Chondrocyte (in vitro differentiated cells): ENCODE measurements at regions not wholly inside any gene's neighbourhood (a gene's known extent, or its start where the extent isn't known, plus 50 kb on each side); places are given as distances from the start of the nearest gene placed in this dataset.

Experiments used
- DNase-seq: peaks from one replicate; pipeline ENCODE4 v3.0.0; 2021; ENCODE audit warnings: mixed read lengths, low spot score
- H3K27ac Mint-ChIP-seq: one replicate; pipeline ENCODE4 v1.8.0; 2021; ENCODE audit warnings: mild to moderate bottlenecking, moderate library complexity, mixed read lengths; ENCODE audit not compliant: unreplicated experiment
- H3K27me3 Mint-ChIP-seq: 2 replicates; pipeline ENCODE4 v1.8.0; 2021; ENCODE audit warnings: low read depth, mixed read lengths
- H3K36me3 Mint-ChIP-seq: 2 replicates; pipeline ENCODE4 v1.8.0; 2021; ENCODE audit warnings: low read depth, mixed read lengths
- H3K4me1 Mint-ChIP-seq: 2 replicates; pipeline ENCODE4 v1.8.0; 2021; ENCODE audit warnings: low read depth, mild to moderate bottlenecking, mixed read lengths
- H3K4me3 Mint-ChIP-seq: one replicate; pipeline ENCODE4 v1.8.0; 2021; ENCODE audit warnings: mild to moderate bottlenecking, moderate library complexity, mixed read lengths; ENCODE audit not compliant: unreplicated experiment
- H3K9me3 Mint-ChIP-seq: 2 replicates; pipeline ENCODE4 v1.8.0; 2021; ENCODE audit warnings: low read depth, mixed read lengths
- TF ChIP-seq, protein P1 (sequence below): fragments of 200-600 bp; sonication (generic); IDR thresholded peaks from 2 replicates; pipeline ENCODE4 v1.5.0; 2021; ENCODE audit warnings: antibody characterized with exemption, mild to moderate bottlenecking, moderate library complexity

DNA sequence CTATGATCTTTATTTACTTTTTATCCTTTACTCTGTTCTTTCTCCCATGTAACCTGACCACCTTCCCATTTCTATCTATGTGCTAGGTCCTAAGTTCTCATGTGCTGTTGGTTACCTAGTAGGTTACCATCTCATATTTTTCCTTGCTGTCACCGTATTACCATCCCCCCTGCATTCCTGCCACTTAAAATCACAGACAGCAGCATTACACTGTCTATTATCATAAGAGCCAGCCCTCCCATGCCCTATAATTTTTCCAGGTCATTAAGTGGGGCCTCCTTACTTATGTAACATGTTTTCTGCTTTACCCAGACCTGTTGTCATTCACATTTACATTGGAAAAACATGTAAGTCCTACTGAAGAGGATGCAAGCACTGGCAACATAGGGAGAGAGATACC lies 202.9 kb downstream of the HS3ST3A1 start:
- TF ChIP-seq, protein P1, sequence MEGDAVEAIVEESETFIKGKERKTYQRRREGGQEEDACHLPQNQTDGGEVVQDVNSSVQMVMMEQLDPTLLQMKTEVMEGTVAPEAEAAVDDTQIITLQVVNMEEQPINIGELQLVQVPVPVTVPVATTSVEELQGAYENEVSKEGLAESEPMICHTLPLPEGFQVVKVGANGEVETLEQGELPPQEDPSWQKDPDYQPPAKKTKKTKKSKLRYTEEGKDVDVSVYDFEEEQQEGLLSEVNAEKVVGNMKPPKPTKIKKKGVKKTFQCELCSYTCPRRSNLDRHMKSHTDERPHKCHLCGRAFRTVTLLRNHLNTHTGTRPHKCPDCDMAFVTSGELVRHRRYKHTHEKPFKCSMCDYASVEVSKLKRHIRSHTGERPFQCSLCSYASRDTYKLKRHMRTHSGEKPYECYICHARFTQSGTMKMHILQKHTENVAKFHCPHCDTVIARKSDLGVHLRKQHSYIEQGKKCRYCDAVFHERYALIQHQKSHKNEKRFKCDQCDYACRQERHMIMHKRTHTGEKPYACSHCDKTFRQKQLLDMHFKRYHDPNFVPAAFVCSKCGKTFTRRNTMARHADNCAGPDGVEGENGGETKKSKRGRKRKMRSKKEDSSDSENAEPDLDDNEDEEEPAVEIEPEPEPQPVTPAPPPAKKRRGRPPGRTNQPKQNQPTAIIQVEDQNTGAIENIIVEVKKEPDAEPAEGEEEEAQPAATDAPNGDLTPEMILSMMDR: no peak
- Mint-ChIP-seq H3K27me3 (no peaks in the 10 kb centered on the region), H3K4me1 (peaks cover 19% of the 10 kb centered on the region), H3K4me3 (no peak overlapping the region), H3K27ac (no peak overlapping the region), H3K9me3 (no peaks in the 10 kb centered on the region), H3K36me3 (no peaks in the 10 kb centered on the region)
- no peak for DNase-seq

DNA sequence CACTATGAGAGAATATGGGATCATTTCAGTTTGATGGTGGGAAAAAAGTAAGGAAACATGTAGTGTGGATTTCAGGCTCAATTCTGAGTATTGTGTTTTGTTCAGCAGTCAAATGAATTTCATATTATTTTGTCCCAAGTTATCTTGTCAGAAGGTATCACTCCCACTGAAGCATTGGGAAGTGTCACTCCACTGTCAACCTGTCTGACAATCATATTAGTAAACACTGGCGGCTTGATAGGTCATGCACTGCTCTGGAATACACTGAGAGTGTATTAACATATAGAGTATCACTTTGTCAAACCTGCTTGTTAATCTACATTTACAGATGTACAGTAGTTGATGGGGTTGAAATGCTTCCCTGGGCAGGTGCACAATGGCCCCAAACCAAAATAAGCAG lies 203.6 kb downstream of the HS3ST3A1 start:
- no peak overlapping the region for H3K27ac Mint-ChIP-seq
- H3K27me3 Mint-ChIP-seq: no peaks in the 10 kb centered on the region
- no peak for DNase-seq
- TF ChIP-seq, protein P1: no peak
- no peak overlapping the region for H3K4me3 Mint-ChIP-seq
- no peaks in the 10 kb centered on the region for H3K36me3 Mint-ChIP-seq
- H3K9me3 Mint-ChIP-seq: no peaks in the 10 kb centered on the region
- peaks cover 19% of the 10 kb centered on the region for H3K4me1 Mint-ChIP-seq

- Mint-ChIP-seq H3K9me3 (no peaks in the 10 kb centered on the region), H3K4me3 (no peak overlapping the region), H3K4me1 (peaks cover 23% of the 10 kb centered on the region), H3K36me3 (no peaks in the 10 kb centered on the region), H3K27ac (peak overlapping the region; percentile 74), H3K27me3 (no peaks in the 10 kb centered on the region)
- TF ChIP-seq, protein P1: no peak
- DNase-seq: no peak
These were observed 205.9 kb downstream of the HS3ST3A1 start for GRCh38 chr17:13395862-13396261.

- peaks cover 23% of the 10 kb centered on the region for H3K4me1 Mint-ChIP-seq
- peak overlapping the region; percentile 74 for H3K27ac Mint-ChIP-seq
- H3K27me3 Mint-ChIP-seq: no peaks in the 10 kb centered on the region
- DNase-seq: no peak
- no peaks in the 10 kb centered on the region for H3K36me3 Mint-ChIP-seq
- H3K4me3 Mint-ChIP-seq: peak overlapping the region; percentile 5
- no peaks in the 10 kb centered on the region for H3K9me3 Mint-ChIP-seq
- TF ChIP-seq, protein P1: no peak
These were observed 206.4 kb downstream of the HS3ST3A1 start for GRCh38 chr17:13395346-13395745.

DNA sequence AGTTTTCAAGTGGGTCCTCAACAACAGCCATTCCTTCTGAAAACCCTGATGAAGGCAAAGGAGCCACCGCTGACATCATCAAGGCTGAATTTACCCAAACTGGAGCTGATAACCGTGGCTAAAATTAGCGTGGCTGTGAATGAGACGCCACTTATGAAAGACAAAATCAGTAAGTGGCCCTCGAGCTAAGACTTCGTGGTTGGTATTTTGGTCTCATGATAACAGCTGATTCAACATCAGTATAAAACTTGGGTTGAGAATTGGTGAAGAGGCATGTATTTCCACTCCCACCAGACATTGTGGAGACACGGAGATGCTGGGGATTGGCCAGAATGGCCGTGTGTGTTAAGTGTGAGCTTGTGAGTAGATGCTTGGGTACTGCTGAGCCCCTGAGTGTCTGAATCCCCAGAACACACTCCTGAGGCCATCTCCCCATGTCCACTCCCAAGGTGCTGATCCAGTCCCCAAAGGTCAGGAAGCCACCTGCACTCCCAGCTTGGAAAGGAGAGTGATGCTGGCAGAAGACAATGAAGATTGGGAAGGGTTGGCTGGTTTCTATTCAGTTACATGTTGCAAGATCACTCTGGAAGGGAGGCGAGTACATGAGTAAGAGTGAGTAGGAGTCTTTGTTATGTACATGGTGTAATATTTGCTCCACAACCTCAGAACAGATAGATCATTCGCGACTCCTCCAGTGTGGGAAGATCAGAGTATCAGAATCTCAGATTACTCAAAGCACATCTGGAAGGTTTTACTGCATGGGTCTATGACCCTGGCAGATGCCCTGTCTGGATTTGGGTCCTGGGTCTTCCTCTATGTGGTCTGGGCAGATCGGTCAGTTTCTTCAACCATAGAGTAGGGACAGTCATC lies 207.7 kb downstream of the HS3ST3A1 start:
- Mint-ChIP-seq H3K9me3 (no peaks in the 10 kb centered on the region), H3K4me1 (peaks cover 21% of the 10 kb centered on the region), H3K4me3 (no peak overlapping the region), H3K27me3 (no peaks in the 10 kb centered on the region), H3K27ac (no peak overlapping the region), H3K36me3 (no peaks in the 10 kb centered on the region)
- DNase-seq: no peak
- TF ChIP-seq, protein P1: no peak
